ENCODE measurements at regions not wholly inside any gene's neighbourhood (a gene's known extent, or its start where the extent isn't known, plus 50 kb on each side); places are given as distances from the start of the nearest gene placed in this dataset.

DNA sequence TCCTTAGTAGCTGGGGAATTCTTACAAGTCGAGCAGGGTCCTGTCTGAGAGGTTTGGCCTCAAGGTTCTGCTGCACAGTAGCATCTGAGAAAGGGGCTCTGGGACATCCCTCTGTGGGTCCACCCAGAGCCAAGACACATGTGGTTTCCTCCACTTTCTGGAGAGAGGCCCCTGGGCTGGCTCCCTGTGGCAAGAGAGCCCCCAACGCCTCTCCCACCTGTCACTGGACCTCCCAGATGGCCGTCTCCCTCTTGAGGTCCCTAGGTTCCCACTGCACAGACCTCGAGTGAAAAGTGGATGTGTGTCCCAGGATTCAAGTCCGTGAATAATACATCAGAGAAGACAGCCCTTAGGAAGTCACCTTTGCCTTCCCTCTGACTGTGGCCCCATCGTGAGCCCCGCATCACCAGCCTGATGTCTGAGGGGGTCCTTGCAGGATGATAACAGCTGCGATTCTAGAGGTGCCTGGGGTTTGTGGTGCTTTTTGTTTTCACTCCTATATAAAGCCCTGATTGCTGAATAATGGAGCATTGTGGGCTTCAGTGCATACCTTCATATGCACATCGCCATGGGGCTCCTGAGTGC is 319.0 kb downstream of the GLRX3 start:
- WGBS, 3 donors: 79 to 85% (median 80%) methylated on average over 9 of the region's 9 CpGs
- DNase-seq: no peak
- no peaks in the 10 kb centered on the region for H3K9me3 ChIP-seq
- no peaks in the 10 kb centered on the region for H3K36me3 ChIP-seq
- no peak overlapping the region for H3K4me3 ChIP-seq
- TF ChIP-seq POLR2A (IDR thresholded peaks at IDR 0.05) (no peak), EP300 (IDR thresholded peaks at IDR 0.05) (no peak), CTCF (IDR thresholded peaks at IDR 0.05) (no peak)
- H3K27me3 ChIP-seq: no peaks in the 10 kb centered on the region
- intact Hi-C loops (cut with DNase I): no loop called here
- H3K4me1 ChIP-seq (ENCODE audit: insufficient read depth): no peaks in the 10 kb centered on the region
- no peak overlapping the region for H3K27ac ChIP-seq

DNA sequence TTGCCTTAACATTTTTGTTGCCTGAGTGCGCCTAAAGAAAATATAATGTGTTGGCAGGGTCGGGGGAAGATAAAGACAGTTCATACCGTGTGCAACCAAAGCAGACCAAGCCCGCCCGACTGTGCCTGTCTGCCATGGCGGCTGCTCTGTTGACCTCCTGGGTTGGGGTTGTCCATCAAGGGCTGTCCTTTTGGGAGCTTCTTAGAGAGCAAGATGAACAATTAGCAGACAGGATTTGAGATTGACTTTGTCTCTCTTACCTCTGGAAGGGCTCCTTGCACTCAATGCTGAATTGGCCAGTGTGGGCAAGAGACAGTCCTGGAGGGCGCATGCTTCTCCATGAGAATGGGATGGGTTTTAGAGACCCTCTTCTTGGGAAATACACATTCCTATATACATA is 319.6 kb downstream of the GLRX3 start:
- Histone ChIP-seq H3K4me1 (ENCODE audit: insufficient read depth) (no peaks in the 10 kb centered on the region), H3K27me3 (no peaks in the 10 kb centered on the region), H3K9me3 (no peaks in the 10 kb centered on the region), H3K4me3 (no peak overlapping the region), H3K27ac (no peak overlapping the region), H3K36me3 (no peaks in the 10 kb centered on the region)
- intact Hi-C loops (cut with DNase I): no loop called here
- DNase-seq: no peak
- 83 to 87% (median 85%) methylated on average over 7 of the region's 7 CpGs for WGBS, 3 donors
- TF ChIP-seq EP300 (IDR thresholded peaks at IDR 0.05) (no peak), CTCF (IDR thresholded peaks at IDR 0.05) (no peak), POLR2A (IDR thresholded peaks at IDR 0.05) (no peak)

- no peak overlapping the region for H3K4me3 ChIP-seq
- 72 to 81% (median 74%) methylated on average over 6 of the region's 6 CpGs for WGBS, 3 donors
- H3K27me3 ChIP-seq: no peaks in the 10 kb centered on the region
- H3K27ac ChIP-seq: no peak overlapping the region
- no peaks in the 10 kb centered on the region for H3K36me3 ChIP-seq
- H3K4me1 ChIP-seq (ENCODE audit: insufficient read depth): no peaks in the 10 kb centered on the region
- H3K9me3 ChIP-seq: no peaks in the 10 kb centered on the region
- DNase-seq: no peak
- intact Hi-C loops (cut with DNase I): no loop called here
- no peak for TF ChIP-seq CTCF (IDR thresholded peaks at IDR 0.05)
- TF ChIP-seq POLR2A (IDR thresholded peaks at IDR 0.05): no peak
- TF ChIP-seq EP300 (IDR thresholded peaks at IDR 0.05): no peak
These were observed 320.4 kb downstream of the GLRX3 start for GRCh38 chr10:130456616-130457015.

DNA sequence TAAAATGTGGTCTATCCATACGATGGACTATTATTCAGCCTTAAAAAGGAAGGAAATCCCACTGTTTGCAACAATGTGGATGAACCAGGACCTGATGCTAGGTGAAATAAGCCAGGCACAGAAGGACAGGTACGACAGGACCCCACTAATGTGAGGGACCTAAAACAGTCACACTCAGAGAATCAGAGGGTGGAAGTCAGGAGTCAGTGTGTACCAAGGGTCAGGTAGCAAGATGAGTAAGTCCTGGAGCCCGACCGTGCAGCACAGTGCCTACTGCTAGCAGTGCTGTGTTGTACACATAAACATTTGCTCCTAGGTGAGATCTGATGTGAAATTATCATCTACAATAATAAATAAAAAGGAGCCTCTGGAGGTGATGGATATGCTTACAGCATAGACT is 322.3 kb downstream of the GLRX3 start:
- Histone ChIP-seq H3K4me3 (no peak overlapping the region), H3K36me3 (no peaks in the 10 kb centered on the region), H3K9me3 (no peaks in the 10 kb centered on the region), H3K27me3 (no peaks in the 10 kb centered on the region), H3K4me1 (ENCODE audit: insufficient read depth) (no peaks in the 10 kb centered on the region), H3K27ac (no peak overlapping the region)
- WGBS, 3 donors: 62 to 84% (median 74%) methylated on average over 4 of the region's 4 CpGs
- no peak for TF ChIP-seq POLR2A (IDR thresholded peaks at IDR 0.05)
- intact Hi-C loops (cut with DNase I): no loop called here
- DNase-seq: no peak

GRCh38 chr10:130459011-130459410 is 322.8 kb downstream of the GLRX3 start:
- Histone ChIP-seq H3K4me1 (ENCODE audit: insufficient read depth) (no peaks in the 10 kb centered on the region), H3K4me3 (no peak overlapping the region), H3K36me3 (no peaks in the 10 kb centered on the region), H3K27me3 (no peaks in the 10 kb centered on the region), H3K9me3 (no peaks in the 10 kb centered on the region), H3K27ac (no peak overlapping the region)
- no peak for TF ChIP-seq POLR2A (IDR thresholded peaks at IDR 0.05)
- no peak for TF ChIP-seq CTCF (IDR thresholded peaks at IDR 0.05)
- TF ChIP-seq EP300 (IDR thresholded peaks at IDR 0.05): no peak
- intact Hi-C loops (cut with DNase I): no loop called here
- WGBS, 3 donors: 62 to 79% (median 73%) methylated on average over 4 of the region's 4 CpGs
- no peak for DNase-seq

All from ovary (tissue), 7 donors.